Testis (tissue), 2 donors: ENCODE measurements at regions not wholly inside any gene's neighbourhood (a gene's known extent, or its start where the extent isn't known, plus 50 kb on each side); places are given as distances from the start of the nearest gene placed in this dataset.

Experiments used
- POLR2A ChIP-seq: fragments of 450-650 bp; IDR thresholded peaks from one replicate; pipeline ENCODE4 v1.6.1; 2017; ENCODE audit warnings: antibody characterized with exemption, mild to moderate bottlenecking, moderate library complexity
- TF ChIP-seq, protein P1 (sequence below), 3 experiments: fragments of 450-650 bp in 2 of 3; fragments of 200-600 bp in 1 of 3; sonication (generic) in 1 of 3; IDR thresholded peaks; one replicate each; pipeline ENCODE4 v1.5.1; 2016 to 2019; ENCODE audit warnings: antibody characterized with exemption in 3 of 3, mild to moderate bottlenecking in 2 of 3, moderate library complexity in 1 of 3

DNA sequence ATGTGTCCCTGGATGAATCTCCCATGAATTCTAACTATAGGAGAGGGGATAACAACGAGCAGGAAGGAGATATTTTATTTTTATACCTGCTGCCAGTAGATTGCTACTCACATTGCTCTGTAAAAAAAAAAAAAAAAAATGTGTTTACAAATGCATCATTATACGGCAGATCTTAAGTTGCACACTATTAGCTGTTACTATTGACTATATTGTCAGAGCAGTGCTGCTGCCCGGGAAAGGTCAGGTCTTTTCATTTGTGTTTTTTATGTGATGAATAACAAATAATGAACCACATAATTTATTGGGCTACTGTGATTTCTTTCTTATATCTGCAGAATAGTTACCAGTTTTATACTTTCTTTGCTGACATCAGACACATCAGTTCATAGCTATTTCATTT lies 393.3 kb downstream of the C6orf118 start:
- TF ChIP-seq, protein P1, sequence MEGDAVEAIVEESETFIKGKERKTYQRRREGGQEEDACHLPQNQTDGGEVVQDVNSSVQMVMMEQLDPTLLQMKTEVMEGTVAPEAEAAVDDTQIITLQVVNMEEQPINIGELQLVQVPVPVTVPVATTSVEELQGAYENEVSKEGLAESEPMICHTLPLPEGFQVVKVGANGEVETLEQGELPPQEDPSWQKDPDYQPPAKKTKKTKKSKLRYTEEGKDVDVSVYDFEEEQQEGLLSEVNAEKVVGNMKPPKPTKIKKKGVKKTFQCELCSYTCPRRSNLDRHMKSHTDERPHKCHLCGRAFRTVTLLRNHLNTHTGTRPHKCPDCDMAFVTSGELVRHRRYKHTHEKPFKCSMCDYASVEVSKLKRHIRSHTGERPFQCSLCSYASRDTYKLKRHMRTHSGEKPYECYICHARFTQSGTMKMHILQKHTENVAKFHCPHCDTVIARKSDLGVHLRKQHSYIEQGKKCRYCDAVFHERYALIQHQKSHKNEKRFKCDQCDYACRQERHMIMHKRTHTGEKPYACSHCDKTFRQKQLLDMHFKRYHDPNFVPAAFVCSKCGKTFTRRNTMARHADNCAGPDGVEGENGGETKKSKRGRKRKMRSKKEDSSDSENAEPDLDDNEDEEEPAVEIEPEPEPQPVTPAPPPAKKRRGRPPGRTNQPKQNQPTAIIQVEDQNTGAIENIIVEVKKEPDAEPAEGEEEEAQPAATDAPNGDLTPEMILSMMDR (IDR thresholded peaks at IDR 0.05), result no peak
- TF ChIP-seq POLR2A, result no peak
